Anterior cingulate cortex (tissue), 58 donors: ENCODE measurements at regions not wholly inside any gene's neighbourhood (a gene's known extent, or its start where the extent isn't known, plus 50 kb on each side); places are given as distances from the start of the nearest gene placed in this dataset.

Source experiments
- DNase-seq, 58 donors: peaks; one replicate each; lab custom pipeline; 2025; lab: John Stamatoyannopoulos, UW

GRCh38 chr7:63008366-63008765 is 990.3 kb upstream of the ZNF722 start:
- no peak for DNase-seq

GRCh38 chr7:63009771-63010170 is 988.9 kb upstream of the ZNF722 start:
- DNase-seq = no peak

GRCh38 chr7:63012633-63013183 is 985.9 kb upstream of the ZNF722 start:
- DNase-seq = no peak

DNA sequence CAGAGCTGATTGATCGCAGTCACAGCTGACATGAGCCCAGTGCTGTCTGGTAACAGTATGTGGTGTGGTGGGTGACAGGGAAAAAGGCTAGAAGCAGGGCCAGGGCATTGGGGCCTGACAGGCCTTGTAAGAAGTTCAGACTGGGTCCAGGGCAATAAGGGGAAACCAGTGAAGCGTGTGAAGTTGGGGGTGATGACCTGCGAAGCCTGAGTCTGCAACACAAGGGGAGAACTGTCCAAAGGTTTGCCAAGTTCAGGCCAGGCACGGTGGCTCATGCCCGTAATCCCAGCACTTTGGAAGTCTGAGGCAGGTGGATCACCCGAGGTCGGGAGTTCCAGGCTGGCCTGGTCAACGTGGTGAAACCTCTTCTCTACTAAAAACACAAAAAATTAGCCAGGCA is 983.9 kb upstream of the ZNF722 start:
- no peak for DNase-seq

DNA sequence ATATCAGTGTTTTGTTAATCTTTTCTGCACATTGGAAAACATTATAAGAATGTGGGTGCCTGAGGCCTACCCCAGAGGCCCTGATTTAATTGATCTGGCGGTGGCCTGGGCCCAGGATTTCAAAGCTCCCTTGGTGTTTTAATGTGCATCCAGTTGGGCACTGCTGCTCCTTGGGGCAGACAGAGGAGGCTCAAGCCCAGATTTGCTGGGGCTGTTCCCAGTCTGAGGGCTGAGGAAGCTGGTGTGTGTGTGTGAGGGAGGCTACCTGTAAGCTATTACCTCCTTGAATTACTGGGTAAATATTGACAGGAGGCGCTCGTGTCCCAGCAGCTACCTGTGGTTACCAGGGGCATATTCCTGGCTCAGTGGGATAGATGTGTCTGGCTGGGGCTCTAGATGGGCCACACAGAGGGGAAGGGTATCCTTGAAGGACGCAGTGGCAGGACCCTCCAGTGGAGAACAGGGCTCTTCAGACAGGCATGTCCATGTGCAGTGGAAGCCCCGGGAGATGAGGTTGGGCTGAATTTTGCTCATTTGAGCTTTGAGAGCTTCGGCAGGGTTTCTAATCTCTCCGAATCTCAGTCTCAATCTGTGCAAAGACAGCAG is 975.4 kb upstream of the ZNF722 start:
- DNase-seq = no peak

- no peak for DNase-seq
Observed at GRCh38 chr7:63024446-63024845, 974.2 kb upstream of the ZNF722 start.

DNA sequence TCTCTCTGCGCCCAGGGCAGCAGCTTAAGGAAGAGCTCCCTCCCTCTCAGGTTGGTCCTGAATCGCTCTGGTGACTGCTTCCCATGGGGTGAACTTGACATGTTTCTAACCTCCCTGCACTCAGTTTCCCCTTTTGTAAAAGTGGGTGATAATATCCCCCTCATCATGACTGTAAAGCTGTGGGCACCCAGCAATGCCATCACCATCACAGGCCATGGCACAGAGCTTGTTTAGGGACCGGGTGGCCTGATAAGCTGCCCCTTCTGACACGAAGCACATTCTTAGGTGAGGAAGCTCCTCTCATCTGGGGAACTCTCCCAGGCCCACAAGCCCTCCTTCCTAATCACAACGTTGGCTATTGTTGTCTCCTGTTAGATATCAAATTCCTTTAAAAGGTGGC is 972.8 kb upstream of the ZNF722 start:
- DNase-seq = no peak

- no peak for DNase-seq
Observed at GRCh38 chr7:63027075-63027474, 971.6 kb upstream of the ZNF722 start.

GRCh38 chr7:63028376-63029206 is 970.1 kb upstream of the ZNF722 start:
- no peak for DNase-seq

DNA sequence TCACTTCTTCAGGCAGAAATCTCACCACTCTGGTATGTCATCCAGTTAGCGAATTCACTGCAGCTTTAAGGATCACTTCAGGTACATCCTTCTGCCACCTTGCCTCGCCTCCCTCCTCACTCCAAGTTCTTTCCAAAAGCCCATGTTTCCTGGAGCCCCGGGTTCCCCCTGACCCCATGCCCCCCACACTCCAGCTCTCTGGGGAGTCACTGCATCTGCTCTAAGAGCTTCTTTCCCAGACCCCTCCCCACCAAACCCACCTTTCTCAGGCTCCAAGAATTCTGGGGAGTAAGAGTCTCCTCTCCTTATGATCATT is 969.5 kb upstream of the ZNF722 start:
- DNase-seq = no peak

DNA sequence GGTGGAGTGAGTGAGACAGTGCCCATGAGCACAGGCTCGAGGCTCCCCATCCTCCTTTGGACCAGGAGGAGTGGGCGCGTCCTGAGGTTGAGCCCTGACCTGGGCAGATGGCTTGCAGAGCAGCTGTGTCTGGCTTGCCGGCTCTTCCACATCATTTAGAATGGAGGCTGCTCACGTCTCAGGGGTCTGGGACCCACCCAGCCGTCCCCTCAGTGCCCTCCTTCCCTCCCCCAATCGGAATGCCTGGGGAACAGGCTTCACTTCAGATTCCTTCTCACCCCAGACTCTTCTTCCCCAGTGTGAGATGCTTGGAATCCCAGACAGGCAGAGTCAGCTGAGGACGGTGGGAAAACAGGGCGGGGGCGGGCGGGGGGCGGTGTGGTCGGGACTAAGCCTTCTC is 968.6 kb upstream of the ZNF722 start:
- DNase-seq = no peak

GRCh38 chr7:63031838-63032436 is 966.7 kb upstream of the ZNF722 start:
- no peak for DNase-seq

GRCh38 chr7:63037242-63037641 is 961.4 kb upstream of the ZNF722 start:
- DNase-seq = no peak

- DNase-seq = no peak
Observed at GRCh38 chr7:63038987-63039386, 959.7 kb upstream of the ZNF722 start.

GRCh38 chr7:63039882-63040281 is 958.8 kb upstream of the ZNF722 start:
- DNase-seq = no peak

- DNase-seq = no peak
Observed at GRCh38 chr7:63040336-63040735, 958.3 kb upstream of the ZNF722 start.

- no peak for DNase-seq
Observed at GRCh38 chr7:63040966-63041610, 957.6 kb upstream of the ZNF722 start.

DNA sequence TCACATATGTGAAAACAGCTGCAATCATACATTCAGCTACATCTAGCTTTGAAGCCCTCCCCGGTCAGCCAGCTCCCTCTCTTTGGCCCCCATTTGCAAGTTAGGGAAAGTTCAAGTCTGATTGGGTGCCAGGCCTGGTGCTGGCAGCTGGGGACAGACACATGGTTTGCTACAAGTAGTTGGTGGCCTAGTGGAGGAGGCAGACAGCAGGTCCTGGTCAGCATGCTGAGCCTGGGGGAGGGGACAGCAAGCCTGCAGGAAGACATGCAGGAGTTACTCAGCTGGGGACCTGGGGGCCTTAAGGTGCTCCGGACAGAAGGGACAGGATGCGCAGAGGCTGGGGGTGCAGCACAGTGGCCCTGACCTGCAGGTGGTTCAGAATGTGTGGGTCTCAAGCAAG is 956.9 kb upstream of the ZNF722 start:
- DNase-seq = no peak

GRCh38 chr7:63042730-63043511 is 955.7 kb upstream of the ZNF722 start:
- DNase-seq = no peak
